ENCODE measurements at regions not wholly inside any gene's neighbourhood (a gene's known extent, or its start where the extent isn't known, plus 50 kb on each side); places are given as distances from the start of the nearest gene placed in this dataset.

DNA sequence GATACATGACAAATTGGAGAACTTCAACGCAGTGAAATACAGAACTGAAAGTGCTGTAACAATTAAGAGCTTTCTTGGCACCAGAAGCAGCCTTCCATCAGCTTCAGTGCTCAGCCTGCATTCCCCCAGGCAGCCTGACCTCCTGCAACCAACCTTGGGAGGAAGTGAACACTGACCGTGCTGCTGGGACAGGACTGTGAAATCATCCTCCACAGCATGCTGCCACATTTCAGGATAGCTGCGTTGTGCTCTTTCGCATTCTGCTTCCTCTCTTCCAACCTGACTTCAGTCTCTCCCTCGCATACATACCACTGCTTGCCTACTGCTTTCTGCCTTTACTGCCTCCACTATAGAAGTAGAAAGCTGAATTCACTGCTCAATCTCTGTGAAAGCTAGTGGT lies 388.6 kb downstream of the RWDD3 start:
- peaks cover under 1% of the 10 kb centered on the region for H3K9me3 Mint-ChIP-seq (ENCODE audit: unreplicated experiment)
- H3K36me3 Mint-ChIP-seq (ENCODE audit: unreplicated experiment), result peaks cover 2% of the 10 kb centered on the region
- no peak overlapping the region for H3K27ac Mint-ChIP-seq (ENCODE audit: unreplicated experiment)
- TF ChIP-seq, protein P1, sequence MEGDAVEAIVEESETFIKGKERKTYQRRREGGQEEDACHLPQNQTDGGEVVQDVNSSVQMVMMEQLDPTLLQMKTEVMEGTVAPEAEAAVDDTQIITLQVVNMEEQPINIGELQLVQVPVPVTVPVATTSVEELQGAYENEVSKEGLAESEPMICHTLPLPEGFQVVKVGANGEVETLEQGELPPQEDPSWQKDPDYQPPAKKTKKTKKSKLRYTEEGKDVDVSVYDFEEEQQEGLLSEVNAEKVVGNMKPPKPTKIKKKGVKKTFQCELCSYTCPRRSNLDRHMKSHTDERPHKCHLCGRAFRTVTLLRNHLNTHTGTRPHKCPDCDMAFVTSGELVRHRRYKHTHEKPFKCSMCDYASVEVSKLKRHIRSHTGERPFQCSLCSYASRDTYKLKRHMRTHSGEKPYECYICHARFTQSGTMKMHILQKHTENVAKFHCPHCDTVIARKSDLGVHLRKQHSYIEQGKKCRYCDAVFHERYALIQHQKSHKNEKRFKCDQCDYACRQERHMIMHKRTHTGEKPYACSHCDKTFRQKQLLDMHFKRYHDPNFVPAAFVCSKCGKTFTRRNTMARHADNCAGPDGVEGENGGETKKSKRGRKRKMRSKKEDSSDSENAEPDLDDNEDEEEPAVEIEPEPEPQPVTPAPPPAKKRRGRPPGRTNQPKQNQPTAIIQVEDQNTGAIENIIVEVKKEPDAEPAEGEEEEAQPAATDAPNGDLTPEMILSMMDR (IDR thresholded peaks at IDR 0.05; ENCODE audit: partially characterized antibody, unreplicated experiment), result no peak
- H3K27me3 Mint-ChIP-seq (ENCODE audit: unreplicated experiment), result peaks cover 4% of the 10 kb centered on the region
- H3K4me3 Mint-ChIP-seq (ENCODE audit: unreplicated experiment), result no peak overlapping the region
- no peaks in the 10 kb centered on the region for H3K4me1 Mint-ChIP-seq (ENCODE audit: low read depth, unreplicated experiment)
- DNase-seq, result no peak

DNA sequence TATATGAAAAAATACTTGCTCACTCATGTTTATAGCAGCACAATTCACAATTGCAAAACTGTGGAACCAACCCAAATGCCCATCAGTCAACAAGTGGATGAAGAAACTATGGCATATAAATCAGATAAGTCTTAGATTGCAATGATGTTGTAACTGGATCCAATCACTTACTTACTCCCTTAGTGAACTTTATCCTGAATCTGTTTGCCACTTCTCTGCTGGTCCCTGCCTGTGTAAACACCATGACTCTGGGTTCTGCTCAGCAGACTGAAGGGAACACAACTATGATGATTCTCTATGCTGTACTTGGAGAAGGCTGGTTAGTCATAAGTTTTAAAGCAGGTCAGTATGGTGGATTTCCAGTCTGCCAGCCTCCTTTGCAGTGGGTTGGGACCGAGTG lies 391.2 kb downstream of the RWDD3 start:
- H3K27me3 Mint-ChIP-seq (ENCODE audit: unreplicated experiment), result peaks cover 4% of the 10 kb centered on the region
- no peak overlapping the region for H3K4me3 Mint-ChIP-seq (ENCODE audit: unreplicated experiment)
- DNase-seq, result no peak
- TF ChIP-seq, protein P1 (IDR thresholded peaks at IDR 0.05; ENCODE audit: partially characterized antibody, unreplicated experiment), result no peak
- H3K9me3 Mint-ChIP-seq (ENCODE audit: unreplicated experiment), result peaks cover 2% of the 10 kb centered on the region
- peak overlapping the region; percentile 12 for H3K27ac Mint-ChIP-seq (ENCODE audit: unreplicated experiment)
- H3K36me3 Mint-ChIP-seq (ENCODE audit: unreplicated experiment), result peaks cover 5% of the 10 kb centered on the region
- no peaks in the 10 kb centered on the region for H3K4me1 Mint-ChIP-seq (ENCODE audit: low read depth, unreplicated experiment)

DNA sequence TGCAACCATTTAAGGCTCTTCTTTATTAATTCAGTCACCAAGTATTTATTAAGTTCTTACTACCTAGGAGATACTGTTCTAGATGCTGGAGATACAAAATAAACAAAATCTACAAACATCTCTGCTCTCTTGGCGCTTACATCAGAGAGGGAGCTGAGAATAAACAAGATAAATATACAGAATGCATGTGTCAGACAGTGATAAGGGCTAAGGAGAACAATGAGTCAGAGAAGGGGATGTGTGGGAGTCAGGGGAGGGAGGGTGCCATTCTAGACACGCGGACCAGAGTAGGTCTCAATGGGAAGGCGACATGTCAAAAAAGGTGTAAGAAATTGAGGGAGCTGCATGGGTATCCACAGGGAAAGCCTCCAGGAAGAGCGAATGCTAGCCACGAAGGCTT lies 393.2 kb downstream of the RWDD3 start:
- peaks cover 8% of the 10 kb centered on the region for H3K4me1 Mint-ChIP-seq (ENCODE audit: low read depth, unreplicated experiment)
- peaks cover 5% of the 10 kb centered on the region for H3K36me3 Mint-ChIP-seq (ENCODE audit: unreplicated experiment)
- no peak overlapping the region for H3K4me3 Mint-ChIP-seq (ENCODE audit: unreplicated experiment)
- H3K27me3 Mint-ChIP-seq (ENCODE audit: unreplicated experiment), result peaks cover 2% of the 10 kb centered on the region
- TF ChIP-seq, protein P1 (IDR thresholded peaks at IDR 0.05; ENCODE audit: partially characterized antibody, unreplicated experiment), result no peak
- H3K9me3 Mint-ChIP-seq (ENCODE audit: unreplicated experiment), result peaks cover 2% of the 10 kb centered on the region
- no peak overlapping the region for H3K27ac Mint-ChIP-seq (ENCODE audit: unreplicated experiment)
- no peak for DNase-seq

DNA sequence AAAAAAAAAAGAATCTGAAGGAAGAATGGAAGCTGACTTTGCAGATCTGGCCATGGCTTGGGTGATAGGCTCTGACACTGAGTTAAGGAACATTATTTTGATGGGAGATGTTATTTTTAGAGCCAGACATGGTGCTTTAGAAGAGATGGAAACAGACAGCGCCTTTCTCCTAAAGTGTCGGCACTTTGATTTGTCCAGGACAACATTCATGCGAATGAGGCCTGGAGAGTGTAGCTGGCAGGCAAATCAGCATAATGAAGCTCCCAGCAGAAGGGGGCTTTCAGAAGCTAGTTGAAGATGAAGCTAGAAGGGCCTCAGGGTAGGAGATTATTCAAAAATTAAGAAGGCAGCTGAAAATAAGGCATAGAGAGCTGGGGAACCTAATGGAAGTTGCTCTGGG lies 397.7 kb downstream of the RWDD3 start:
- Mint-ChIP-seq H3K27ac (ENCODE audit: unreplicated experiment) (peak overlapping the region; percentile 67), H3K9me3 (ENCODE audit: unreplicated experiment) (peaks cover 2% of the 10 kb centered on the region), H3K27me3 (ENCODE audit: unreplicated experiment) (no peaks in the 10 kb centered on the region), H3K4me1 (ENCODE audit: low read depth, unreplicated experiment) (peaks cover 12% of the 10 kb centered on the region), H3K4me3 (ENCODE audit: unreplicated experiment) (no peak overlapping the region), H3K36me3 (ENCODE audit: unreplicated experiment) (peaks cover 5% of the 10 kb centered on the region)
- TF ChIP-seq, protein P1 (IDR thresholded peaks at IDR 0.05; ENCODE audit: partially characterized antibody, unreplicated experiment), result no peak
- no peak for DNase-seq

DNA sequence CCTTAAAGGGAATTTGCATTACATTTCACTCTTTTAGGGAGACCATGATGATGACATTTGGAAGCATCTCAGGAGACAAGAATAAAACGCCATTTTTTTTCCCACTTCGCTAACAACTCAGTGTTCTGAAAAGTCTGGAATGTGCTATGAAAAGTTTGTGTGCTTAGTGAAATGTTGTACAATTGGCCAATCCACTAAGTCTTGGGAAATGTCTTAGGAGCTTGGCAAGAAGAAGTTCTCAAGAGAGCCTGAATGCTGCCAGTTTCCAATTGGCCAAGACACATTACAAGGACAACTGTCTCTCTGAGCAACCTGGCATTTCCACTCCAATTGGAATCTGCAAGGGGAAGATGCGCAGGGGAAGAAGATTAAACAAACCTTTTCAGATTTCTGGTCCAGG lies 401.8 kb downstream of the RWDD3 start:
- Mint-ChIP-seq H3K9me3 (ENCODE audit: unreplicated experiment) (no peaks in the 10 kb centered on the region), H3K36me3 (ENCODE audit: unreplicated experiment) (no peaks in the 10 kb centered on the region), H3K4me3 (ENCODE audit: unreplicated experiment) (no peak overlapping the region), H3K27ac (ENCODE audit: unreplicated experiment) (no peak overlapping the region), H3K4me1 (ENCODE audit: low read depth, unreplicated experiment) (peaks cover 17% of the 10 kb centered on the region), H3K27me3 (ENCODE audit: unreplicated experiment) (no peaks in the 10 kb centered on the region)
- no peak for DNase-seq
- TF ChIP-seq, protein P1 (IDR thresholded peaks at IDR 0.05; ENCODE audit: partially characterized antibody, unreplicated experiment), result no peak
